ENCODE measurements at regions not wholly inside any gene's neighbourhood (a gene's known extent, or its start where the extent isn't known, plus 50 kb on each side); places are given as distances from the start of the nearest gene placed in this dataset.

GRCh38 chr16:86987746-86988670 lies 329.2 kb downstream of the C16orf95 start:
- no peak for TF ChIP-seq CTCF (IDR thresholded peaks at IDR 0.05; ENCODE audit: low read depth, low read length, missing input control)
- TF ChIP-seq, protein P1, sequence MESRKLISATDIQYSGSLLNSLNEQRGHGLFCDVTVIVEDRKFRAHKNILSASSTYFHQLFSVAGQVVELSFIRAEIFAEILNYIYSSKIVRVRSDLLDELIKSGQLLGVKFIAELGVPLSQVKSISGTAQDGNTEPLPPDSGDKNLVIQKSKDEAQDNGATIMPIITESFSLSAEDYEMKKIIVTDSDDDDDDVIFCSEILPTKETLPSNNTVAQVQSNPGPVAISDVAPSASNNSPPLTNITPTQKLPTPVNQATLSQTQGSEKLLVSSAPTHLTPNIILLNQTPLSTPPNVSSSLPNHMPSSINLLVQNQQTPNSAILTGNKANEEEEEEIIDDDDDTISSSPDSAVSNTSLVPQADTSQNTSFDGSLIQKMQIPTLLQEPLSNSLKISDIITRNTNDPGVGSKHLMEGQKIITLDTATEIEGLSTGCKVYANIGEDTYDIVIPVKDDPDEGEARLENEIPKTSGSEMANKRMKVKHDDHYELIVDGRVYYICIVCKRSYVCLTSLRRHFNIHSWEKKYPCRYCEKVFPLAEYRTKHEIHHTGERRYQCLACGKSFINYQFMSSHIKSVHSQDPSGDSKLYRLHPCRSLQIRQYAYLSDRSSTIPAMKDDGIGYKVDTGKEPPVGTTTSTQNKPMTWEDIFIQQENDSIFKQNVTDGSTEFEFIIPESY (IDR thresholded peaks at IDR 0.05), result no peak

Measured in liver (tissue), 2 donors.